Gastroesophageal sphincter (tissue), 4 donors: ENCODE measurements at regions not wholly inside any gene's neighbourhood (a gene's known extent, or its start where the extent isn't known, plus 50 kb on each side); places are given as distances from the start of the nearest gene placed in this dataset.

Experiments used
- ATAC-seq: fragments of 150-250 bp; one replicate; pipeline ENCODE4 v1.9.1; 2016; ENCODE audit warnings: mild to moderate bottlenecking, moderate library complexity
- H3K27ac ChIP-seq, 4 donors: fragments of 200-600 bp; sonication (generic) in 3 of 4; 1 replicate in 3 of 4; 2 replicates in 1 of 4; pipeline ENCODE4 v1.5.1; 2016 to 2019
- H3K27me3 ChIP-seq: fragments of 200-600 bp; sonication (generic); one replicate; pipeline ENCODE4 v1.5.1; 2019
- H3K36me3 ChIP-seq, 2 donors: fragments of 200-600 bp; sonication (generic); one replicate each; pipeline ENCODE4 v1.5.1; 2019; ENCODE audit warnings: control low read depth in 1 of 2
- H3K4me1 ChIP-seq, 3 donors: fragments of 200-600 bp; sonication (generic); 1 replicate in 2 of 3; 2 replicates in 1 of 3; pipeline ENCODE4 v1.5.1; 2016 to 2019; ENCODE audit warnings: control low read depth in 2 of 3
- H3K4me3 ChIP-seq, 2 donors: fragments of 200-600 bp; sonication (generic); one replicate each; pipeline ENCODE4 v1.5.1; 2019; ENCODE audit warnings: mild to moderate bottlenecking in 1 of 2, moderate library complexity in 1 of 2
- H3K9me3 ChIP-seq, 3 donors: fragments of 200-600 bp; sonication (generic); one replicate each; pipeline ENCODE4 v1.5.1; 2017 to 2019; ENCODE audit warnings: control low read depth in 2 of 3
- CTCF ChIP-seq, 4 experiments: fragments of 200-600 bp in 2 of 4; fragments of 450-650 bp in 2 of 4; sonication (generic) in 1 of 4; IDR thresholded peaks; one replicate each; pipeline ENCODE4 v1.5.1; 2017 to 2019; ENCODE audit warnings: antibody characterized with exemption in 4 of 4, mild to moderate bottlenecking in 2 of 4, moderate library complexity in 2 of 4
- EP300 ChIP-seq: sonication (generic); formaldehyde crosslinking; IDR thresholded peaks from one replicate; pipeline ENCODE4 v1.6.1; 2017; ENCODE audit warnings: antibody characterized with exemption, mild to moderate bottlenecking
- POLR2A ChIP-seq, 2 donors: fragments of 450-650 bp; IDR thresholded peaks; one replicate each; pipeline ENCODE4 v1.6.1; 2017; ENCODE audit warnings: antibody characterized with exemption in 2 of 2, mild to moderate bottlenecking in 2 of 2, moderate library complexity in 1 of 2
- POLR2AphosphoS5 ChIP-seq: sonication (generic); formaldehyde crosslinking; IDR thresholded peaks from one replicate; pipeline ENCODE4 v1.6.1; 2017; ENCODE audit warnings: antibody characterized with exemption
- WGBS, 2 donors: methylation state at CpG; one replicate each; pipeline ENCODE4 v1.1.5; 2018; ENCODE audit warnings: low coverage in 1 of 2; 5-methylcytosine and 5-hydroxymethylcytosine counted together

- Histone ChIP-seq H3K4me1 (no peaks in the 10 kb centered on the region), H3K27ac (no peak overlapping the region), H3K9me3 (no peaks in the 10 kb centered on the region), H3K27me3 (no peaks in the 10 kb centered on the region), H3K4me3 (no peak overlapping the region), H3K36me3 (no peaks in the 10 kb centered on the region)
- ATAC-seq, result no peak
- WGBS, 2 donors, result 23 to 47% methylated on average over 1 of the region's 1 CpG
- TF ChIP-seq POLR2AphosphoS5, result no peak
- no peak for TF ChIP-seq CTCF (IDR thresholded peaks at IDR 0.05)
- TF ChIP-seq POLR2A (IDR thresholded peaks at IDR 0.05), result no peak
- no peak for TF ChIP-seq EP300
These were observed 73.0 kb downstream of the TFPI2 start for GRCh38 chr7:93817526-93817925.

- H3K4me3 ChIP-seq, result no peak overlapping the region
- no peaks in the 10 kb centered on the region for H3K9me3 ChIP-seq
- no peaks in the 10 kb centered on the region for H3K27me3 ChIP-seq
- no peaks in the 10 kb centered on the region for H3K36me3 ChIP-seq
- no peak overlapping the region for H3K27ac ChIP-seq
- no peak for ATAC-seq
- TF ChIP-seq CTCF (IDR thresholded peaks at IDR 0.05), result no peak
- no peak for TF ChIP-seq POLR2A (IDR thresholded peaks at IDR 0.05)
- TF ChIP-seq EP300, result no peak
- no peak for TF ChIP-seq POLR2AphosphoS5
- no peaks in the 10 kb centered on the region for H3K4me1 ChIP-seq
These were observed 73.5 kb downstream of the TFPI2 start for GRCh38 chr7:93817004-93817403.

GRCh38 chr7:93813514-93813913 is 77.0 kb downstream of the TFPI2 start:
- Histone ChIP-seq H3K27me3 (no peaks in the 10 kb centered on the region), H3K36me3 (no peaks in the 10 kb centered on the region), H3K4me3 (no peak overlapping the region), H3K4me1 (no peaks in the 10 kb centered on the region), H3K27ac (no peak overlapping the region), H3K9me3 (no peaks in the 10 kb centered on the region)
- 55 to 82% methylated on average over 1 of the region's 1 CpG for WGBS, 2 donors
- no peak for ATAC-seq
- no peak for TF ChIP-seq CTCF (IDR thresholded peaks at IDR 0.05)
- TF ChIP-seq POLR2A (IDR thresholded peaks at IDR 0.05), result no peak
- TF ChIP-seq POLR2AphosphoS5, result no peak
- TF ChIP-seq EP300, result no peak

- no peak for TF ChIP-seq POLR2AphosphoS5
- no peak for TF ChIP-seq POLR2A (IDR thresholded peaks at IDR 0.05)
- no peak for TF ChIP-seq EP300
- no peak for TF ChIP-seq CTCF (IDR thresholded peaks at IDR 0.05)
- Histone ChIP-seq H3K36me3 (no peaks in the 10 kb centered on the region), H3K4me3 (no peak overlapping the region), H3K9me3 (no peaks in the 10 kb centered on the region), H3K4me1 (no peaks in the 10 kb centered on the region), H3K27me3 (no peaks in the 10 kb centered on the region), H3K27ac (no peak overlapping the region)
- WGBS, 2 donors, result 57 to 86% methylated on average over 3 to 4 of the region's 4 CpGs
- ATAC-seq, result no peak
These were observed 78.5 kb downstream of the TFPI2 start for GRCh38 chr7:93812061-93812460.

GRCh38 chr7:93811198-93811597 is 79.4 kb downstream of the TFPI2 start:
- ATAC-seq, result no peak
- Histone ChIP-seq H3K4me3 (no peak overlapping the region), H3K4me1 (no peaks in the 10 kb centered on the region), H3K9me3 (no peaks in the 10 kb centered on the region), H3K27ac (no peak overlapping the region), H3K27me3 (no peaks in the 10 kb centered on the region), H3K36me3 (no peaks in the 10 kb centered on the region)
- no peak for TF ChIP-seq POLR2A (IDR thresholded peaks at IDR 0.05)
- TF ChIP-seq POLR2AphosphoS5, result no peak
- no peak for TF ChIP-seq CTCF (IDR thresholded peaks at IDR 0.05)
- no peak for TF ChIP-seq EP300
